GM19351 (cell line): ENCODE measurements at regions not wholly inside any gene's neighbourhood (a gene's known extent, or its start where the extent isn't known, plus 50 kb on each side); places are given as distances from the start of the nearest gene placed in this dataset.
A peak's percentile ranks its signal among the peaks of the same experiment; 100 is the strongest.
"Not testable (repeated sequence)": the region's sequence is repeated elsewhere in the genome, so short reads cannot be mapped to it uniquely, and the experiment has no call there.

Experiments used
- ATAC-seq: cut with Tn5 transposase; IDR thresholded peaks from one replicate; pipeline ENCODE4 v1.9.1; 2021; ENCODE audit warnings: mild to moderate bottlenecking, moderate library complexity; ENCODE audit not compliant: unreplicated experiment

DNA sequence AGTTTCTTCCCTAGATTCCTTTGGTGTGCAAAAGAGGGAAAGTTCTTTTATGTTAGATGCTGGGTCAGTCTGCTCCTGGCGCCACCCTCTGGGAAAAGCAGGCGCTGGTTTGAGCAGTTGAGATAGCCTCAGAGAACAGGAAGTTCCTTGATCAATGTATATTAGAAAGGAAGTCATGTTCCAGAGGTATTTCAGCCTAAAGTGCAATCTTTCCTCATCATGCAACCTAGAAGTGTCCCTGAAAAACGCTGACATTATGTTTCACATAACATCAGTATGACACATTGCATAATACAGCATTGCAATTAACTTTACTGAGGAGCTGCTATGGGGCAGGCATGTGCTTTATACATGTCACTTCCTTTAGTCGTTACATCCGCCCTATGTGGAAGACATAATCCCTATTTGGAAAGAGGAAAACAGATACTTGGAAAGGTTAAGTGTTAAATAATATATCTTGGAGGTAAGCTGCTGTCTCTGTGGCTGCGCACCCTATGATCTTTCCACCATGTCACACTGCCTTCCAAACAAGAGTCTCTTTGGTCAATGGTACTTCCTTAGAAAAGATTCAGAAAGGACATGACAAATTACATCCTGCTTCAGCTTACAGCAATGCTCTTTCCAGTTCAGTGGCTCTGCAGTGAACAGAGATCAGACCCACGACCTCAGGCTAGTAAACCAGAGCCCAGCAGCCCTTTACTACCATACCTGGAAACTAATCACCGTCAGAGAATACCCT lies 369.7 kb downstream of the RAD51AP2 start:
- no peak for ATAC-seq

DNA sequence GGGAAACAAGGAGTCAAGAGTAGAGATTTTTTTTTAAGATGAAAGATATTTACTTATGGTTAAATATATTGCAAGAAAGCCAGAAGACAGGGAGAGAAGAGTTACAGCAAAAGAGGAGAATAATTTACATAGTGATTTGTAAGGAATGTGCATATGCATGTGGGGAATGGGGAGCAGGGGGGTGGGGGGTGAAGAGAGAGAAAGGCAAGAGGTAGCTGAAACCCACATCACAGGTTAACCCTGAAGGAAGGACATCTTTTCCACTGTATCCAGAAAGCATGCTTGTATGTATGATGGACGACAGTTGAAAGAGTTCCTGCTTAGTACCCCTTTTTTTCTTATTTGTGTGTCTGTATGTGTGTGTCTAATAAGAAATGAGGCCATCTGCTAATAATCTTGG lies 371.9 kb downstream of the RAD51AP2 start:
- ATAC-seq: no peak

DNA sequence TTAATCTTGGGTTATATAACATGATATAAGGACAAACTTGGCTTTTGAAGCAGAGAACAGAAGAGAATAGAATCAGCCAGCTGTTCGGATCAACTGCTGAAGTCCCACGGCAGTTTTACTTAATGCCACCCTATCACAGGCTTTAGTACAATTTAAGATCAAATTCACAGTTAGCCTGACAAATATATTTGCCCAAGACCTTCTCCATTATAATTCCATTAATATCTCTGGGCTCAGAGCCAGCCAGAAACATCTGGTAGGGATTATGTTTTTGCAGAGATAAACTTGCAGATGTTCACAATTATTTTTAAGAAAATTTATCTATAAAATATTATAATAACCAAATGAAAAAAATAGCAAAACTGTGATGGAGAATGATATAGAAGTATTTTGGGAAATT lies 381.4 kb downstream of the RAD51AP2 start:
- no peak for ATAC-seq

DNA sequence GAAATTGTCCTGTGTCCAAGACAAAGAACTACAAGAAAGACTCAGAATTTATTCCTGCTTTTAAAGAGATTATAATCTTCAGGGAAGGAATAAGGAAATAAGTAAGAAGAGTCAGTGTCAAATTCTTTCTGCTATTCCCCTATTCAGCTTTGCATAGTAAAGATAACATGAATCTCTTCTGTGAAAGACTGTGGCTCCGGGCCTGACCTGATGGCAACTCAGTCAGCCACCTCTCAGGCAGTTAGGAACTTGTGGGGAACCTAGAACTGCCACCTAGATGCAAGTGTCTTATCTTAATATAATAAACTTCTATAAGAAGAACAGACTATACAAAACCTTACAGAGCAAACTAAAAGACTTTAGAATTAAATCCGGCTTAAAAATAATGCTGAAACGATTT lies 382.0 kb downstream of the RAD51AP2 start:
- ATAC-seq: no peak

DNA sequence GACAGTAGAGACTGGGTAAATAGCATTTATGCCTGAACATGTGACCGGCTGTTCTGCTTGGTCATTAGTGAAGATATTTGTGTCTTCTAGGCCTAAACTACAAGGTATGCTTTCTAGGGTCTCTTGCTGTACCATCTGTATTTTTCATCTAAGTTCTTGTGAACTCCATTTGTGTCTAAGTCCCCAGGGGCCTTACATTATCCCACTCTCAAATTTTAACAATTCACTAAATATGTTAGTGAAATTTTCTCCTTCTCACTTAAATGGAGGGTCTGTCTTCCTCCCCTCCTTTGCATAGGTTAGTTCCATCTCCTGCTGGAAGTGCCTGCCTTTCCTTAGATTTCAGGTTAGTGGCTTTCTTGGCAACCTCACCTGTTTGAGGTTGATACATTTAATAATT lies 382.6 kb downstream of the RAD51AP2 start:
- ATAC-seq: no peak

DNA sequence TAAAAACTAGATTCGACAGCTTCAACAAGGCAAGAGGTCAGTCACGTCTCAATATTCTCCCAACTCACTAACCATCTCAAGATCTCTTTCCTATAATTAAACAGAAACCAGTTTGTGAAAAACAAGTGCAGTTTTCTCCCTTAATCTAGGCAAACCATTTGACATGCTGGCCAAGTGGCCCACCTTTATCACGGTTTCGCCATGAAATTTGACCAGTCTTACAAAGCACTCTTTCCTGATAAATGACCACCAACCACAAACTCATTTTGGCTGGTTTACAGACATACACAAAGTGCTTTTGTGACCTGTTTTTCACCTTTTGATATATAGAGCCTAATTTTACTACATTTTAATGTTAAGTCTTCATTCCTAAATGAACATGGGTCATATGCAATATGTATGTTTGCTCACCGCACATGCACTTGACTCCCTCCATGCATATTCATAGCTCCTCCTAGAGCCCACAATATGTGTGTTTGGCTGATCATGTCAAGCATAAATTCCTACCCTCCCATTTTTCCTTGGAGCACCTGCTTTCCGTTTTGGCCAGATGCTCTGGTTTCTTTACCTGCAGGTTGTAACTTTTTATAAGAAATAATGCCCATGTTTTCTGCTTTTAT lies 385.1 kb downstream of the RAD51AP2 start:
- no peak for ATAC-seq

DNA sequence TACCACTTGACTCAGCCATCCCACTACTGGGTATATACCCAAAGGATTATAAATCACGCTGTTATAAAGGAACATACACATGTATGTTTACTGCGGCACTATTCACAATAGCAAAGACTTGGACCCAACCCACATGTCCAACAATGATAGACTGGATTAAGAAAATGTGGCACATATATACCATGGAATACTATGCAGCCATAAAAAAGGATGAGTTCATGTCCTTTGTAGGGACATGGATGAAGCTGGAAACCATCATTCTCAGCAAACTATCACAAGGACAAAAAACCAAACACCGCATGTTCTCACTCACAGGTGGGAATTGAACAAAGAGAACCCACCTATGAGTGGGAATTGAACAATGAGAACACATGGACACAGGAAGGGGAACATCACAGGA lies 387.6 kb downstream of the RAD51AP2 start:
- not testable (repeated sequence) for ATAC-seq

DNA sequence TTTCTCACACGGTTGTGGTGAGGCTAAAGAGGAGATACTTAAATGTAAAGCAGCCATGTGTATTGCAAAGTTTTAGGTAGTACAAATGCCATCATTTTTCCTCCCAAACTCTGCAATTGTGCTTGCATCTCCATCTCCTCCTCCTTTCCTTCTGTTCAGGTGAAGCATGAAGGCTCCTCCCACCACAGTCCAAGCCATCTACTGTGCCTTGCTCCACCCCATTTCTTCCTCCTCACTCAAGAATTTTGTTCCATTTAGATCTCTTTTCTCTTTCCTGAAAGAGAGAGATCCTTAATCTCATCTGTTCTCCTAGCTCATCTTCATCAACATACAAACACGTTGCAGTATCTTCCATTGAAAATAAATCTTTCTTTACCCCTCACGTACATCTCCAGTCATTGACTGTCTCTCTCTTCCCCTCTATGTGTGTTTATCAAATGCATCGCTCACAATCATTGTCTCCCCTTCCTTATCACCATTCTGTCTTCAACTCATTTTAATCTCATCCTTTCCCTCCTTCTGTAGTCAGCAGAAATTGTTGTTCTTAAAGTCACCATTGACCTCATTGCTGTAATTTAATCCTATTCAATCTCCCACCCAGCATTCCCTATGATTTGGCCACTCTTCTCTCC lies 392.1 kb downstream of the RAD51AP2 start:
- no peak for ATAC-seq

DNA sequence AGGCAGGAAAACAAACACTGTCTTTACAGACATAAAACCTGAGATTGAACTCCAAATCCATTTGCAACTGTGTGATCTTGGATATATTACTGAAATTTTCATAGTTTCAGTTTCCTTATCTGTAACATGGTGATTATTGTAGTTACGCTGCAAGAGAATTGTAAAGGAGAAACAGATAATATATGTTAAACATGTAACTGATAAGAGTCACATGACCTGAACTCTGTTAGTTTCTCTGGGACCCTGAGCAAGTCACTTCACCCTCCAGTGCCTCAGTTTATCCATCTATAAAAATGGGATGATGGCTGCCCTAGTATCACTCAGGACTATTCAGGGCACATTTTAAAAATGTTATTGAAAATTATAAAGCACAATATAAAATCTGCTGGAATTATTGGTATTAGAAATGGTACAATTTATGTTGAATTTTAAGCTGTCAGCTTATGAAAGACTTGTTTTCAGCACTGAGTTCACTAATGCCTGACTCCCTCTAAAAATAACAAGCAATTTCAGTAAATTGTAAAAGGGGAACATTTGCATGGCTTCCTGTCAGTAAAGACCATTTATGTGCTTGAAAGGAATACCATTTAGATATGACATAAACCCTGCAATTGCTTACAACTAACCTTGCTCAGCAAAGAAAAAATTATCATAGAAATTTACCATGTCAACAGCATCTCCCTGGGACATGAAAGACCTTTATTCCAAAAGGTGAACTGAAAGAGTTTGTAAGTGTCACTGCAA lies 393.5 kb downstream of the RAD51AP2 start:
- no peak for ATAC-seq

DNA sequence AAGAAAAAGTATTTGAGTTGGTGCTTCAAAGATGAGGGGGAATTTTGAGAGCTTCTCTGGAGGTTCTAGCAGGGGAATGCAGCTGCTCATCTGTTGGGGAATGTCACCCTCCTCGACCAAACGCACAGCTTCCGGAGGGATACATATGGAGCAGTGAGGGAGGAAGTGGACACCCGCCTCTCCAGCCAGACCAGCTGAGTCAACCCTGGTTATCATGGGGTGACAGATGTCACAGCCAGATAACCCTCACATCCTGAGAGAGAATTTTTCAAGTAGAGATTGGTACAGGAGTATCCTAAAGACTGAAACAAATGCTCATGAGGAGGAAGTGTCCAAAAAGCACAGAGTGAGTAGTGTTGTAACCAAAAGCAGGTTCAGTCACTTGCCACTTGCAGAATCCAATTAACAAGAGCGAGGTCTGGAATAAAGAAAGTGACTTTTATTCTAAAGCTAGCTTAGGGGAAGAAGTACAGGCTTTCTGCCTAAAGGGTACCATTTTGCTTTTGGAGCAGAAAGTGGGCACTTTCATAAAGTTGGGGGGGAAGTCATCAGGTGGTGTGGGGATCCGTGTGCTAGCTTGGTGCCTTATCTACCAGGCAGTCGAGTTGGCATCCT lies 395.2 kb downstream of the RAD51AP2 start:
- ATAC-seq: no peak

DNA sequence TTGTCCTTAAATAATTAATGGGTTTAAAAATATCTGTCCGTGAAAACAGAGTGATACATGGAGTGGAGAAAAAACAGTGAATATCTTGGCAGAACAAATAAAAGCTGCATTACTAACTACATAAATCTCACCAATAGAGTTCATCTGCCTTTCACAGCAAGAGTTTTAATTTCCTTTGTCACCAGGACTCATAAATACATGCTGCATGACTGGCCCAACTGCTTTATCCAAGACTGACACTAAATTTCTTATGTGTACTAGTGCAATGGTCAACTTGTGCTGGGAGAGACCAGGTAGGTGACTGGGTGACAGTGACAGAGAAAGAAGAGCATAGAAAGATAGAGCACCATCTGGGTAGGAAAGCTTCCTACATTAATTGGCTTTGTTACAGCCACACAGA lies 402.8 kb downstream of the RAD51AP2 start:
- ATAC-seq: no peak

DNA sequence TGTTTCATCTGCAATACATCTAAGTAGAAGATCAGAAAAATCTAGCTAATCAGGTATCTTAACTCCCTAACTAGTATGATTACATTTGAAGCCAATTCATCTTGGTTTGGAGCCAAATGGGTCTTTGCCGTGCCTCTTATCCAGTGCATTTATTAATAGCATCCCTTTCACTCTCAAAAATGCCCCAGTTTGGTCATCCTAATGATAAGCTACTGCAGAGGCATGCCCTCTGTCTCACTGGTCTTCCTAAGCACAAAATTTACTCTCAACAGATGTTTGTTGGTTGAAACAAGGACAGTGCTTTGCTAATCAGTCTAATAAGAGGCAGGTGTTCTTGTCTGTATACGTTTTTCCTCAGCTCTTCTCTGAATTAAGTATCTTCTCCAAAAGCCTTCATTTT lies 403.2 kb downstream of the RAD51AP2 start:
- no peak for ATAC-seq

DNA sequence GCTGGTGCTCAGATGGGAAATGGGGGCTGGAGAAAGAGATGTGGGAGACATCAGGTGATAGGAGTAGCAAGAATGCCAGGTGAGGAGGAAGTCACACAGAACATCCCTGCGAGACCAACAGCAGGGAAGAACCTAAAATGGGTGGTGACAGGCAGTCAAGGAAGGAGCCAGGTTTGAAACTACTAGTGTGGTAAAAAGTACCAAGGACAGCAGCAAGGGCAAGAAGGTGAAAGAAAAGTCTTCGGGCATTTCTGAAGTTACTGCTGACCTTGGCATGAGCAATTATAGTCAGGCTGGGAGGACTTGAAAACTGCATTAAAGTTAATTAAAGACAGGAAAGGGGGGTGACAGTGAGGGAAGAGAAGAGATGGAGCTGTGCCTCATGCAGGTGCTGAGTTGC lies 410.4 kb downstream of the RAD51AP2 start:
- ATAC-seq: no peak

DNA sequence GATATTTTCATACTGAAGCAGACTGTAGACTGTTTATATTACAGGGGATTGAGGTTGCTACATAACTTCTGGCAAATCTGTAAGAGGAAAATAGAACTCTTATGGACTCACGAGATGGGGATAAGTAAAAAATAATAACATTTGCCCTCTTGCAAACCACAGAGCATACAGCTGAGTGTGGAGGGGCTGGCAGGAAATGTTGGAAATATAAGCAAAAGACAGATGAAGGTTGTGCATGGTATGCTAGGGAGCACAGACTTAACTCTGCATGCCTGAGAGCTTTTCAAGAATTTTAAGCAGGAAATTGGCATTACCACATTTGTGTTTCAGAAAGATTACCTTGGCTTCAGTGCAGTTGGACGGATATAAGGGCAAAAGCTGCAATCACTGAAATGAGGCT lies 411.1 kb downstream of the RAD51AP2 start:
- ATAC-seq: no peak

DNA sequence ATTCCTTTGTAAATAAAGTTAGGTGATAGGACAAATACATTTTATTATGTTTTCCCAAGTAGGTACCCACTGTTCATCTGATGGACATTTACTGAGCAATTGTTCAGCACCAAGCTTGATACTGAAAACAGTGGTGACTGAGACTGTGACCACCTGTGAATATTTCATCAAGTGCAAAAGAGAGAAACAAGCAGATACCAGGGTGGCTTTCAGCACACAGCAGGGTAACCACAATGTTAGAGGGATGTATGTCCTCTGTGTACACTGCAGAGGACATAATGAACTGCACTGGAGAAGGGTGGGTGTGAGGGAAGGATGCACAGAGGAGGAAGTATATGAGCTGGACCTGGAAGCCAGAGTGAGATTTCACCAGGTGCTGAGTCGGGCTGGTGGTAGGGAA lies 411.8 kb downstream of the RAD51AP2 start:
- ATAC-seq: no peak

DNA sequence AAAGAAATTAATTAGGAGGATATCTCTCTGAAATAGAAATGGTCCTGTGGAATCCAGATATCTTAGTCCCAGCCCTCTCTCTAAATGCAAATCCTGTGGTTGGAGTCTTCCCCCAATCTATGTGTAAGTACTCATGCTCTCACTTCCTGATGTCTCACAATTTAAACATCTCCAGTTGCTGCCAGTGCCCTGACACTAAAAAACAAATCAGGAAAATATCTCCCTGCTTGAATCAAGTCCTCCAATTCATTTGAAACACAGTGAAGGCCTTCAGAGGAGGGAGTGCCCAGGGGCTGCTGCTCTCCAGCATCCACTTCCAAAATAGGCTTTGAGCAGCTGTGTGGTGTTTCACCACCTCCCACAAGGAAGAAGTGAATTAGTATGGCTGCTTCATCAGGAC lies 413.8 kb downstream of the RAD51AP2 start:
- ATAC-seq: peak; percentile 86

DNA sequence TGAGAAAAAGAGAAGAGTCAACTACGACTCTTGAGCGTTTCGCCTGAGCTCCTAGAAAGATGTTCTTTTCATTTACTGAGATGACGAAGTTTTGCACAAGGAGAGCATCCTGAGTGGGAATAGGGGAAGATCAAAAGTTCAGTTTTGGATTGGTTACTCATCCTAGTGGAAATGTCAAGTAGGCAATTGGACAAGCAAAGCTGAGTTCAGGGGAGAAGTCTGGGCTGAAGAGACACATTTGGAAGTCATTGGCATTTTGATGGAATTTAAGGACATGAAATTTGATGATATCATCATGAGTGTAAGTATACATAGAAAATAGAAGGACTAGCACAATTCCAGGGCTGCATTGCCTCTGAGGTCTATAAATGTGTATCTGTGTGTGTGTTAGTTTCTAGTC lies 416.6 kb downstream of the RAD51AP2 start:
- no peak for ATAC-seq

DNA sequence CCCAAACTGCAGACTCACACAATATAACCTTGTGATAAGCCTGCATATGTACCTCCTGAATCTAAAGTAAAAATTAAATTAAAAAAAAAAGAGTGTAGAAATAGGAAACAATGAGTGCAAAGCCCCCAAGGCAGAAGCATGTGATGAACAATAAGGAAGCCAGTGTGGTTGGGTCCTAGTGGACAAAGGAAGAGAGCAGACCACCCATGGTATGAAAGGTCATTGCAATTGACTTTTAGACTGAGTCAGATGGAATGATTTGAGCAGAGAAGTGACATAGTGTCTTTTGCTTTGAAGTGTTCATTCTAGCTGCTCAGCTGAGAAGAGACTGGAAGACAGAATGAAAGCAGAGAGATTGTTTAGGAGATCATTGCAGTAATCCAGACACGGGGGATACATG lies 417.1 kb downstream of the RAD51AP2 start:
- ATAC-seq: no peak

DNA sequence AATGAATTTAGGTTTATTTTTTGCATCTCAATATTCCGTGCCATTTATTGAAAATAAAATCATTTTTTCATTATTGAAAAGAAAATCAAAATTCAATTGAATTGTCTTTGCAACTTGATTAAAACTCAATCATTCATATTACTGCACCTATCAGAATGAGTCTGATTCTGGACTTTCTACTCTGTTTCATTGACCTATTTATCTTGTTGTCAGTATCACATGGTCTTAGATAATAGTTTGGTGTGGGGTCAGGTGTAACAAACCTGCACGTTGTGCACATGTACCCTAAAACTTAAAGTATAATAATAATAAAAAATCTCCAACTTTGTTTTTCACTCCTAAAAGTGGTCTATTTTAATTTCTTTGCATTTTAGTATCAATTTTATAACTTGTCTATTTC lies 422.9 kb downstream of the RAD51AP2 start:
- ATAC-seq: no peak

DNA sequence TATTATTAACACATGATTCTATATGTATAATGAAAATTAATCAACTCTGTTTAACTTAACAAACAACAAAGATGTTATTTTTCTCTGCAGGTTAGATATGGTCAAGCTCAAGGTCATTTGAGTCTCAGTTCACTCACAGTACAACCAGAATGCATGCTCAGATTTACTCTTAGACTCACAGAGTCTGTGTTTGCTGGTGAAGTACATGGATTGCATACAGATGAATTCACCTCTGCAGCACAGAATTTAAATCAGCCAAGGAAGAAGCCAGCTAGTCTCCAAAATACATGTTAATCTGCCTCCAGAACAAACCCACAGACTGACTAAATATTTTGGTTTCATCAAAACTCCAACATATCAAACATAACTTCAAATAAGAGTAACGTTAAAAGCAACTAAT lies 424.5 kb downstream of the RAD51AP2 start:
- ATAC-seq: no peak

DNA sequence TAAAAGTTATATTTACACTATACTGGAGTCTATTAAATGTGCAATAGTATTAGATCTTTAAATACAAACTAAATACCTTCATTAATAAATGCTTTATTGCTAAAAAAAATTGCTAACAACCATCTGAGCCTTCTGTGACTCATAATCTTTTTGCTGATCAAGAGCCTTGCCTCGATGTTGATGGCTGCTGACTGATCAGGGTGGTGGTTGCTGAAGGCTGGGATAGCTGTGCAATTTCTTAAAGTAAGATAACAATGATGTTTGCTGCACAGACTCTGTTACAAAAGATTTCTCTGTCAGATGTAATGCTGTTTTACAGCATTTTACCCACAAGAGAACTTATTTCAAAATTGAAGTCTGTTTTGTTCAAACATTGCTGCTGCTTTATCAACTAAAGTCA lies 421.4 kb upstream of the CYRIA start:
- no peak for ATAC-seq
